ENCODE measurements at regions not wholly inside any gene's neighbourhood (a gene's known extent, or its start where the extent isn't known, plus 50 kb on each side); places are given as distances from the start of the nearest gene placed in this dataset.
A peak's percentile ranks its signal among the peaks of the same experiment; 100 is the strongest.

- no peak for TF ChIP-seq JUND (IDR thresholded peaks at IDR 0.05; ENCODE audit: low read depth)
- in situ Hi-C loops (cut with HindIII; ENCODE audit: low pct_unique_long_range_greater_than_20kb, low sequenced_read_pairs): no loop called here
- no peak for DNase-seq (ENCODE audit: low read depth in 1 of 2, low spot score in 1 of 2)
Measured at GRCh38 chr6:44535967-44536366, 148.5 kb downstream of the CDC5L start.

- DNase-seq (ENCODE audit: low read depth in 1 of 2, low spot score in 1 of 2): no peak
- no peak for TF ChIP-seq JUND (IDR thresholded peaks at IDR 0.05; ENCODE audit: low read depth)
- in situ Hi-C loops (cut with HindIII; ENCODE audit: low pct_unique_long_range_greater_than_20kb, low sequenced_read_pairs): no loop called here
Measured at GRCh38 chr6:44537306-44538049, 150.0 kb downstream of the CDC5L start.

GRCh38 chr6:44538131-44538806, 150.8 kb downstream of the CDC5L start:
- DNase-seq (ENCODE audit: low read depth in 1 of 2, low spot score in 1 of 2): no peak
- no peak for TF ChIP-seq JUND (IDR thresholded peaks at IDR 0.05; ENCODE audit: low read depth)
- in situ Hi-C loops (cut with HindIII; ENCODE audit: low pct_unique_long_range_greater_than_20kb, low sequenced_read_pairs): no loop called here

GRCh38 chr6:44538807-44539201, 151.3 kb downstream of the CDC5L start:
- TF ChIP-seq JUND (IDR thresholded peaks at IDR 0.05; ENCODE audit: low read depth): no peak
- in situ Hi-C loops (cut with HindIII; ENCODE audit: low pct_unique_long_range_greater_than_20kb, low sequenced_read_pairs): no loop called here
- no peak for DNase-seq (ENCODE audit: low read depth in 1 of 2, low spot score in 1 of 2)

- DNase-seq (ENCODE audit: low read depth in 1 of 2, low spot score in 1 of 2): no peak
- in situ Hi-C loops (cut with HindIII; ENCODE audit: low pct_unique_long_range_greater_than_20kb, low sequenced_read_pairs): no loop called here
- no peak for TF ChIP-seq JUND (IDR thresholded peaks at IDR 0.05; ENCODE audit: low read depth)
Measured at GRCh38 chr6:44539701-44540355, 152.3 kb downstream of the CDC5L start.

- DNase-seq (ENCODE audit: low read depth in 1 of 2, low spot score in 1 of 2): no peak
- in situ Hi-C loops (cut with HindIII; ENCODE audit: low pct_unique_long_range_greater_than_20kb, low sequenced_read_pairs): no loop called here
Measured at GRCh38 chr6:44540881-44541280, 153.4 kb downstream of the CDC5L start.

GRCh38 chr6:44542401-44543116, 155.1 kb downstream of the CDC5L start:
- in situ Hi-C loops (cut with HindIII; ENCODE audit: low pct_unique_long_range_greater_than_20kb, low sequenced_read_pairs): no loop called here

More at GRCh38 chr6:44540881-44541280, 153.4 kb downstream of the CDC5L start:
- no peak for TF ChIP-seq JUND (IDR thresholded peaks at IDR 0.05; ENCODE audit: low read depth)

GRCh38 chr6:44543664-44544063, 156.2 kb downstream of the CDC5L start:
- in situ Hi-C loops (cut with HindIII; ENCODE audit: low pct_unique_long_range_greater_than_20kb, low sequenced_read_pairs): no loop called here
- no peak for DNase-seq (ENCODE audit: low read depth in 1 of 2, low spot score in 1 of 2)
- TF ChIP-seq JUND (IDR thresholded peaks at IDR 0.05; ENCODE audit: low read depth): no peak

More at GRCh38 chr6:44542401-44543116, 155.1 kb downstream of the CDC5L start:
- DNase-seq (ENCODE audit: low read depth in 1 of 2, low spot score in 1 of 2): no peak
- no peak for TF ChIP-seq JUND (IDR thresholded peaks at IDR 0.05; ENCODE audit: low read depth)

- in situ Hi-C loops (cut with HindIII; ENCODE audit: low pct_unique_long_range_greater_than_20kb, low sequenced_read_pairs): no loop called here
- DNase-seq (ENCODE audit: low read depth in 1 of 2, low spot score in 1 of 2): peak in 1 of 2 experiments; percentile 6
- no peak for TF ChIP-seq JUND (IDR thresholded peaks at IDR 0.05; ENCODE audit: low read depth)
Measured at GRCh38 chr6:44545224-44545623, 157.7 kb downstream of the CDC5L start.

- no peak for DNase-seq (ENCODE audit: low read depth in 1 of 2, low spot score in 1 of 2)
- in situ Hi-C loops (cut with HindIII; ENCODE audit: low pct_unique_long_range_greater_than_20kb, low sequenced_read_pairs): no loop called here
Measured at GRCh38 chr6:44548319-44548718, 160.8 kb downstream of the CDC5L start.

GRCh38 chr6:44549516-44549915, 162.0 kb downstream of the CDC5L start:
- in situ Hi-C loops (cut with HindIII; ENCODE audit: low pct_unique_long_range_greater_than_20kb, low sequenced_read_pairs): no loop called here
- no peak for TF ChIP-seq JUND (IDR thresholded peaks at IDR 0.05; ENCODE audit: low read depth)

More at GRCh38 chr6:44548319-44548718, 160.8 kb downstream of the CDC5L start:
- TF ChIP-seq JUND (IDR thresholded peaks at IDR 0.05; ENCODE audit: low read depth): no peak

GRCh38 chr6:44554194-44554593, 166.7 kb downstream of the CDC5L start:
- no peak for DNase-seq (ENCODE audit: low read depth in 1 of 2, low spot score in 1 of 2)
- in situ Hi-C loops (cut with HindIII; ENCODE audit: low pct_unique_long_range_greater_than_20kb, low sequenced_read_pairs): no loop called here
- no peak for TF ChIP-seq JUND (IDR thresholded peaks at IDR 0.05; ENCODE audit: low read depth)

More at GRCh38 chr6:44549516-44549915, 162.0 kb downstream of the CDC5L start:
- no peak for DNase-seq (ENCODE audit: low read depth in 1 of 2, low spot score in 1 of 2)

All from T47D (cell line).